ENCODE measurements at regions not wholly inside any gene's neighbourhood (a gene's known extent, or its start where the extent isn't known, plus 50 kb on each side); places are given as distances from the start of the nearest gene placed in this dataset.

DNA sequence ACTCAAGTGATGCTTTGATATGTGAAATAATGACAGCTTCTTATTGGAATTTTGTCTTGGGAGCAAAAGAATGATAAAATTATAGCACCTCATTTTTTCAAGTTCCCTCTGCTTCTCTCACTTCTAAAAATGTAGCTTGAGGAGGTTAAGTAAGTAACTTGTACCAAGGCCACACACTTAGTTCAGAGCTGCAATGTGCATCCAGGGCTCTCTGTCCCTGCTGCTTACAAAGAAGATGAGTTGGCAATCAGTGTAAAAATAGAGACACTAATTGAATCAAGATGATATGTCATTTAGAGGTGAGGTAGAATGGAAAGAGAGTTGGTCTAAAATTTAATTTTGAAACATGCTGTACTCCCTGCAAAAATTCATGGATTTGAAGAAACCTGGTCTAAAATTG, 312.0 kb upstream of the TNP1 start:
- TF ChIP-seq CTCF (IDR thresholded peaks at IDR 0.05; ENCODE audit: control insufficient read depth, insufficient read depth, low read depth, low read length, missing control alignments), result no peak
- DNase-seq (ENCODE audit: low read depth), result no peak
- H3K4me3 ChIP-seq (ENCODE audit: control insufficient read depth, low read depth, low read length), result no peak overlapping the region

DNA sequence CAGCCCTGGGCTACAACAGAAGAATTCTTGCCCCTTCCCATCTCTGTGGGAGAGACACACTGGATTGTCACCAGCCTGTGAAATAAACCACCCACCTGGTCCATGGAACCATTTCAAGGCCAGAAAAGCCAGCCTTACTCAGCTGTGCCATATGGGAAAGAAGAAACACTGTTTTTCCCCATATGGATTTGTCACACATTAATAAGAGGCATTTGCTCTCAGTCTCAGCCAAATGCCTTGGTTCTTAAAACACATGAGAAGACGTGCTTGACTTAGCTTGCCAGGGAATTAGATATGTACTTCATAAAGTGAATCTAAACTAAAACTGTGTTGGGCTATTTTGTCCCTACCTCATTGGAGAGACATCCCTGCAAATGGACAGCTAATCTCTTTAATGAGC, 308.6 kb upstream of the TNP1 start:
- TF ChIP-seq CTCF (IDR thresholded peaks at IDR 0.05; ENCODE audit: control insufficient read depth, insufficient read depth, low read depth, low read length, missing control alignments), result no peak
- no peak for DNase-seq (ENCODE audit: low read depth)

GRCh38 chr2:217167531-217167930, 307.7 kb upstream of the TNP1 start:
- H3K4me3 ChIP-seq (ENCODE audit: control insufficient read depth, low read depth, low read length), result no peak overlapping the region
- no peak for DNase-seq (ENCODE audit: low read depth)
- no peak for TF ChIP-seq CTCF (IDR thresholded peaks at IDR 0.05; ENCODE audit: control insufficient read depth, insufficient read depth, low read depth, low read length, missing control alignments)

More for the DNA sequence above, 308.6 kb upstream of the TNP1 start:
- H3K4me3 ChIP-seq (ENCODE audit: control insufficient read depth, low read depth, low read length), result no peak overlapping the region

DNA sequence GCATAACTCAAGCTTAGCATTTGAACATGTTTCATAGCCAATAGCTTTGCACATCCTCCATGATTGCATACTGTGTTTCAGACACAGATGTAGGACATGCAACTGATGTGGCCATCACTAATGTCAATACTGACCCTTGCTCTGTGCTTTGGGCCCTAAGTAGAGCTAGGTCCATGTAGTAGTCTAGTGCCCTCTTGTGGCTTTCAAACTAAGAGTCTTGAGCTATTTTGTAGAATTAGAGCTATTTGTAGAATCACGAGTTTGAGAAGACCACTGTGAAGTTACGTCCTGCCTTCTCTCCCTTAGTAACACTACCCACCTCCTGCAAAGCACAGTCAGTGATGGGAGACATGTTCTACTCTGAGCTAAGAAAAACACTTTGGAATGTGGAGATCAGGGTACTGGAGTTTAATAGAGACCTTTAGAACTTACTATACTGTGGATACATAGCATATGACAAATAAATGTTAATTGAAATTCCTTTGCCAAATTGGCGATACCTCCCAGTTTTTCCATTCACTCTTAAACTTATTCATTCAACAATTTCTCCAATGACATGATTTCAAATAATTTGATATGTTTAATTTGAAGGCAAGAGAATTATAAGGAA, 306.5 kb upstream of the TNP1 start:
- no peak for DNase-seq (ENCODE audit: low read depth)
- peak; percentile 64 for TF ChIP-seq CTCF (IDR thresholded peaks at IDR 0.05; ENCODE audit: control insufficient read depth, insufficient read depth, low read depth, low read length, missing control alignments)
- no peak overlapping the region for H3K4me3 ChIP-seq (ENCODE audit: control insufficient read depth, low read depth, low read length)

- no peak for DNase-seq (ENCODE audit: low read depth)
- H3K4me3 ChIP-seq (ENCODE audit: control insufficient read depth, low read depth, low read length), result no peak overlapping the region
- TF ChIP-seq CTCF (IDR thresholded peaks at IDR 0.05; ENCODE audit: control insufficient read depth, insufficient read depth, low read depth, low read length, missing control alignments), result no peak
These were observed 305.7 kb upstream of the TNP1 start for GRCh38 chr2:217165547-217165946.

DNA sequence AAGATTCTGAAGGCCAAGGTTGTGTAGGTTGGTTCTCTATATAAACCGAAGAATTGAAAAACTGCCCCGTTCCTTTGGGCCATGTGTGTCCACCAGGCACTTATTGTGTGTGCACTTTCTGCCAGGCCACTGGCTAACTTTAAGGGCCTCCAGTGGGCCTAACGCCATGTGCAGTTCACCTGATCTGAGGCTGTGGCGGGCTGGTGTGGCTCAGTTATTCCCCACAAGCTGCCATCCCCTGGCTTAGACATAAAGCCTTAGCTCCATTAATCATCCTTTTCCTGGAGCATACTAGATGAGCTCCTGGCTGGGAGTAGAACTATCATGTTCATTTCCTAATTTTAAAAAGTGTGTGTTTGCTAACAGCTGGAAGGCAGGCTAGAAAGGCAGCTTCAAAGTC, 304.1 kb upstream of the TNP1 start:
- no peak for TF ChIP-seq CTCF (IDR thresholded peaks at IDR 0.05; ENCODE audit: control insufficient read depth, insufficient read depth, low read depth, low read length, missing control alignments)
- no peak for DNase-seq (ENCODE audit: low read depth)
- H3K4me3 ChIP-seq (ENCODE audit: control insufficient read depth, low read depth, low read length), result no peak overlapping the region

DNA sequence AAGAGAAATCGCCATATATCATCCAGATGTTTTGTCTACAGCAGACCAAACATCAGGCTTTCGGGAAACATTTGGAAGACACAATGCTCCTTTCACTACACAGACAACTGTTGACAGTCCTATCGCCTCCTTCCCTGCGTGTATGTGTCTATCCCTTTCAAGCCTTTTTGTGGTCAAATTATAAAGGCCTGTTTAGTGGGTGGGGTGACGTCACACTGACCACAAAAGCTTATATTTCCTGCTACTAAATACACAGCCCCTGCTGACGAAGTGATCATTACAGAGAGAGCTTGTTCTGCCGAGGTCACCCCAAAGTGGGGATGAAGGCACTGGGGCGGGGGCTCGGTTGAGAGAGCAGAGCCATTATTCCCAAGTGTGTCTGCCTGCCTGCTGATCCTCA, 302.7 kb upstream of the TNP1 start:
- peak; percentile 72 for DNase-seq (ENCODE audit: low read depth)
- TF ChIP-seq CTCF (IDR thresholded peaks at IDR 0.05; ENCODE audit: control insufficient read depth, insufficient read depth, low read depth, low read length, missing control alignments), result no peak
- no peak overlapping the region for H3K4me3 ChIP-seq (ENCODE audit: control insufficient read depth, low read depth, low read length)
